ENCODE measurements at regions not wholly inside any gene's neighbourhood (a gene's known extent, or its start where the extent isn't known, plus 50 kb on each side); places are given as distances from the start of the nearest gene placed in this dataset.

- H3K36me3 ChIP-seq (ENCODE audit: control insufficient read depth in 2 of 2, extremely low read depth in 1 of 2, insufficient read depth in 2 of 2, low read length in 2 of 2): no peaks in the 10 kb centered on the region
- H3K9me3 ChIP-seq (replicated peaks; ENCODE audit: control insufficient read depth, insufficient read depth, low read length): no peaks in the 10 kb centered on the region
- no peak for TF ChIP-seq JUN (IDR thresholded peaks at IDR 0.05; ENCODE audit: borderline replicate concordance, insufficient read depth, insufficient read length, low read depth)
- TF ChIP-seq POLR2AphosphoS5 (IDR thresholded peaks at IDR 0.05; ENCODE audit: insufficient read depth, low read depth, low read length): no peak
- TF ChIP-seq, protein P1, sequence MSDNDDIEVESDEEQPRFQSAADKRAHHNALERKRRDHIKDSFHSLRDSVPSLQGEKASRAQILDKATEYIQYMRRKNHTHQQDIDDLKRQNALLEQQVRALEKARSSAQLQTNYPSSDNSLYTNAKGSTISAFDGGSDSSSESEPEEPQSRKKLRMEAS (IDR thresholded peaks at IDR 0.05; ENCODE audit: insufficient read depth, insufficient read length): no peak
- TF ChIP-seq MYC (IDR thresholded peaks at IDR 0.05; ENCODE audit: low read depth, low read length): no peak
- TF ChIP-seq FOS (IDR thresholded peaks at IDR 0.05; ENCODE audit: borderline replicate concordance, insufficient read depth, low read length): no peak
- TF ChIP-seq EZH2 (IDR thresholded peaks at IDR 0.05; ENCODE audit: borderline replicate concordance, low read depth, low read length, severe bottlenecking): no peak
- no peak for TF ChIP-seq CTCF (IDR thresholded peaks at IDR 0.05; ENCODE audit: extremely low read depth in 1 of 2, insufficient read depth in 1 of 2, low read depth in 1 of 2, low read length in 2 of 2)
- no peak for TF ChIP-seq POLR2A (IDR thresholded peaks at IDR 0.05; ENCODE audit: low read depth, low read length)
- no peak for TF ChIP-seq GATA2 (IDR thresholded peaks at IDR 0.05; ENCODE audit: insufficient read depth, insufficient read length, low read depth, low read length)
- ChIA-PET CTCF (no interaction called here), POLR2A (no interaction called here)
- no peak overlapping the region for H3K9ac ChIP-seq (replicated peaks; ENCODE audit: extremely low read depth, insufficient read depth, low read length)
- dilution Hi-C loops (cut with MboI; ENCODE audit: extremely low pct_ligation_motif_present, low sequenced_read_pairs): no loop called here
- FAIRE-seq: no peak
- H3K4me3 ChIP-seq (replicated peaks in 1 of 3; ENCODE audit: insufficient read depth in 1 of 3, low read depth in 1 of 3, low read length in 3 of 3): no peak overlapping the region
- H3K4me1 ChIP-seq (ENCODE audit: control insufficient read depth, extremely low read depth, insufficient read depth, low read length): no peaks in the 10 kb centered on the region
- no peak overlapping the region for H3K4me2 ChIP-seq (ENCODE audit: insufficient read depth, low read length)
- H3K79me2 ChIP-seq (ENCODE audit: control insufficient read depth, insufficient read depth, low read length): no peaks in the 10 kb centered on the region
- intact Hi-C loops (cut with micrococcal nuclease): no loop called here
- no peak overlapping the region for H2AFZ ChIP-seq (ENCODE audit: low read depth, low read length)
- H3K27me3 ChIP-seq (ENCODE audit: control insufficient read depth in 2 of 2, insufficient read depth in 2 of 2, low read length in 2 of 2): no peaks in the 10 kb centered on the region
- H3K9me1 ChIP-seq (replicated peaks; ENCODE audit: control insufficient read depth, extremely low read depth, insufficient read depth, low read length): no peaks in the 10 kb centered on the region
- BruUV-seq (replicated peaks): no TSS peak
- no peak for DNase-seq (ENCODE audit: low read depth, low spot score)
- H4K20me1 ChIP-seq (replicated peaks; ENCODE audit: control insufficient read depth, extremely low read depth, insufficient read depth, low read length): no peaks in the 10 kb centered on the region
- no peak overlapping the region for H3K27ac ChIP-seq (ENCODE audit: insufficient read depth, low read depth, low read length)
Observed at GRCh38 chr5:105263515-105263914, 1700.9 kb upstream of the NUDT12 start.

Data from endothelial cell of umbilical vein (primary cell).